ENCODE measurements at regions not wholly inside any gene's neighbourhood (a gene's known extent, or its start where the extent isn't known, plus 50 kb on each side); places are given as distances from the start of the nearest gene placed in this dataset.

GRCh38 chr6:165937564-165938358 lies 229.9 kb downstream of the TBXT start:
- TF ChIP-seq CTCF (IDR thresholded peaks at IDR 0.05; ENCODE audit: insufficient read depth, low read depth, low read length), result no peak
- no peak for TF ChIP-seq EZH2 (IDR thresholded peaks at IDR 0.05; ENCODE audit: insufficient read depth, low read length)
